ENCODE measurements at regions not wholly inside any gene's neighbourhood (a gene's known extent, or its start where the extent isn't known, plus 50 kb on each side); places are given as distances from the start of the nearest gene placed in this dataset.

DNA sequence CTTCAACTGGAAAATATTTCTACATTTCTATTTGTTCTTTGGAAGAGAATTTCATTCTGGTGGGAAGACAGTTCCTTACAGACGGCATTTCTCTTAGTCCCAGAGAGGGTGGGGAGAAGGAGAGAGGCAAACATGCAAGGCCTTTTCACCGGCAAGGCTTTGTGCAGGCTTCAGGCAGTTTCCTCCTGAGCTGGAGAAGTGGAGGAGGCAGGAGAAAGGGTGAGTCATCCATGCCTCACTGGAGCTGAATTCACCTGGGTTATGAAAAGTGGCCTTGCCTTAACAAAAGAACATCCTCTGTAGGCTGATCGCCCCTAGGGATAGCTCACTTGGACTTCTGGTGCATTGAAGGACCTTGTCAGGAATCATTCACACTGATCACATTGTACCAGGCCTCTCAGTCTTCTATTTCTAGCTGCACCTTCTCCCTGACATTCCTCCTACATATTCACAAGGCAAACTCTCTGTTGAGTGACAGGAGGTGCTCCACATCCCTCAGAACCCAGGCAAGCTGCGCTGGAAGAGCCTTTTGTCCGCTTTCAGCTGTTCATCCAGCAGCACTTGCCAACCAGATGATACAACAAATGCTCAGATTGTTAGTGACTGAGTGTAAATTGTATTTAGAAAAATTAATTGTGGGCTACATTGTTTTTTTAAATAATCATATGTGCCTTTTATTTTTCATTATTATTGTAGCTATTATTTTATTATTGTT, 796.1 kb downstream of the DCDC2C start:
- TF ChIP-seq, protein P1, sequence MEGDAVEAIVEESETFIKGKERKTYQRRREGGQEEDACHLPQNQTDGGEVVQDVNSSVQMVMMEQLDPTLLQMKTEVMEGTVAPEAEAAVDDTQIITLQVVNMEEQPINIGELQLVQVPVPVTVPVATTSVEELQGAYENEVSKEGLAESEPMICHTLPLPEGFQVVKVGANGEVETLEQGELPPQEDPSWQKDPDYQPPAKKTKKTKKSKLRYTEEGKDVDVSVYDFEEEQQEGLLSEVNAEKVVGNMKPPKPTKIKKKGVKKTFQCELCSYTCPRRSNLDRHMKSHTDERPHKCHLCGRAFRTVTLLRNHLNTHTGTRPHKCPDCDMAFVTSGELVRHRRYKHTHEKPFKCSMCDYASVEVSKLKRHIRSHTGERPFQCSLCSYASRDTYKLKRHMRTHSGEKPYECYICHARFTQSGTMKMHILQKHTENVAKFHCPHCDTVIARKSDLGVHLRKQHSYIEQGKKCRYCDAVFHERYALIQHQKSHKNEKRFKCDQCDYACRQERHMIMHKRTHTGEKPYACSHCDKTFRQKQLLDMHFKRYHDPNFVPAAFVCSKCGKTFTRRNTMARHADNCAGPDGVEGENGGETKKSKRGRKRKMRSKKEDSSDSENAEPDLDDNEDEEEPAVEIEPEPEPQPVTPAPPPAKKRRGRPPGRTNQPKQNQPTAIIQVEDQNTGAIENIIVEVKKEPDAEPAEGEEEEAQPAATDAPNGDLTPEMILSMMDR (IDR thresholded peaks at IDR 0.05; ENCODE audit: low read depth, low read length) = no peak
- no peak for DNase-seq
- Histone ChIP-seq H3K4me3 (ENCODE audit: low read depth, low read length) (no peak overlapping the region), H3K9me3 (ENCODE audit: severe bottlenecking) (no peaks in the 10 kb centered on the region), H3K27ac (no peak overlapping the region), H3K36me3 (no peaks in the 10 kb centered on the region), H3K27me3 (ENCODE audit: insufficient read depth, low read depth, severe bottlenecking) (no peaks in the 10 kb centered on the region)

DNA sequence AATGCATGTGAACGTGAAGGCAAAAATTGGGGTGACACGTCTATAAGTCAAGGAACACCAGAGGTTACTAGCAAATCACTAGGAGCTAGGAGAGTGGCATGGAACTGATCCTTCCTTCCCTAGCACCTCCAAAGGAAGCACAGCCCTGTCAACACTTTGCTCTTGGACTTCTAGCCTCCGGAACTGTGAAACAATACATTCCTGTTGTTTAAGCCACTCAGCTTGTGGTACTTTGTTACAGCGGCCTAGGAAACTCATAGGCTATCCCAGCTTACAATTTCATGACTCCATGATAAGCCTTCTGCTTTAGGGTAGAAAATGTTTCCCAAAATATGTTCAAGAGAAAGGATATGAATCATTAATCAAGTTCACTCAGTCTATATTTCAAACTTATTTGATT, 798.1 kb downstream of the DCDC2C start:
- no peak overlapping the region for H3K4me3 ChIP-seq (ENCODE audit: low read depth, low read length)
- H3K27ac ChIP-seq = no peak overlapping the region
- H3K9me3 ChIP-seq (ENCODE audit: severe bottlenecking) = no peaks in the 10 kb centered on the region
- no peaks in the 10 kb centered on the region for H3K27me3 ChIP-seq (ENCODE audit: insufficient read depth, low read depth, severe bottlenecking)
- no peak for DNase-seq
- H3K36me3 ChIP-seq = no peaks in the 10 kb centered on the region
- TF ChIP-seq, protein P1 (IDR thresholded peaks at IDR 0.05; ENCODE audit: low read depth, low read length) = no peak

DNA sequence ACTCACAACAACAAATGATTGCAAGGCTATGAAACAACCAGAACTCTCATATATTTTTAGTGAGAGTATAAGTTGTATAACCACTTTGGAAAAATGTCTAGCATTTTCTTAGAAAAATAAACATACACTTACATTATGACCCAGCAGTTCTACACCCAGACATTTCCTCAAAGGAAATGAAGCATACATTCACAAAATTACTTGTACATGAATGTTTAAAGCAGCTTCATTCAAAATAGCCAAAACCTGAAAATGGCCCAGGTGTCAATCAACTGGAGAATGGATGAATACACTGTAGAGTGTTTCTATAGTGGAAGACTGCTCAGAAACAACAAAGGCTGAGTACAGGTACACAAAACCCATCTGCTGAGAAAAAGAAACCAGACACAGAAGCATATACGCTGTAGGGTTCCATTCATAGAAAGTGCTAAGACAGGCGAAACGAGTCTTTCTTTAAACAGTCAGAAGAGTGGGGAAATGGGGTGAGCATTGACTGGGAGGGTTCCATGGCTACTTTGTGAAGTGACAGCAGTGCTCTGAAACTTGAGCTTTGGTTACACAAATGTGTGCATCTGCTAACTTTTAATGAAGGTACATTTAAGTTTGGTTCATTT, 799.0 kb downstream of the DCDC2C start:
- Histone ChIP-seq H3K4me3 (ENCODE audit: low read depth, low read length) (no peak overlapping the region), H3K27me3 (ENCODE audit: insufficient read depth, low read depth, severe bottlenecking) (no peaks in the 10 kb centered on the region), H3K27ac (no peak overlapping the region), H3K9me3 (ENCODE audit: severe bottlenecking) (no peaks in the 10 kb centered on the region), H3K36me3 (no peaks in the 10 kb centered on the region)
- TF ChIP-seq, protein P1 (IDR thresholded peaks at IDR 0.05; ENCODE audit: low read depth, low read length) = no peak
- no peak for DNase-seq

DNA sequence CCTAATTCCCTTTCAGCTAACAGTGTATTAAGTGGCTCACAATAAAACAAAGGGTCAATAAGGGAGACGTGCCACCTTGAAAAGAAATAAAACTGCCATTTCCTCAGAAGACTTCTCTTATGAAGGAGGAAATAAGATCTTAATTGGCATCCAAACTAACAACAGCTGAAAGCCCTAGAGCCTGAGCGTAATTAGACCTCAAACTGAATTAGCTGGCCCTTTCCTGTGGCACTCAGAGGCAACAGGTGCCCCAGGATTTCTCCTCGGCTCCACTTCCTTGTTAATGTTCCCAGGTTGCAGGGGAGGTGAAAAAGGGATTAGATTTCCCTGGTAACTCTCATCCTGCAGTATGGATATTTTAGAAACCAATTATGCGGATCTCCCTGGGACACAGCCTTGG, 804.3 kb downstream of the DCDC2C start:
- DNase-seq = no peak
- no peaks in the 10 kb centered on the region for H3K9me3 ChIP-seq (ENCODE audit: severe bottlenecking)

DNA sequence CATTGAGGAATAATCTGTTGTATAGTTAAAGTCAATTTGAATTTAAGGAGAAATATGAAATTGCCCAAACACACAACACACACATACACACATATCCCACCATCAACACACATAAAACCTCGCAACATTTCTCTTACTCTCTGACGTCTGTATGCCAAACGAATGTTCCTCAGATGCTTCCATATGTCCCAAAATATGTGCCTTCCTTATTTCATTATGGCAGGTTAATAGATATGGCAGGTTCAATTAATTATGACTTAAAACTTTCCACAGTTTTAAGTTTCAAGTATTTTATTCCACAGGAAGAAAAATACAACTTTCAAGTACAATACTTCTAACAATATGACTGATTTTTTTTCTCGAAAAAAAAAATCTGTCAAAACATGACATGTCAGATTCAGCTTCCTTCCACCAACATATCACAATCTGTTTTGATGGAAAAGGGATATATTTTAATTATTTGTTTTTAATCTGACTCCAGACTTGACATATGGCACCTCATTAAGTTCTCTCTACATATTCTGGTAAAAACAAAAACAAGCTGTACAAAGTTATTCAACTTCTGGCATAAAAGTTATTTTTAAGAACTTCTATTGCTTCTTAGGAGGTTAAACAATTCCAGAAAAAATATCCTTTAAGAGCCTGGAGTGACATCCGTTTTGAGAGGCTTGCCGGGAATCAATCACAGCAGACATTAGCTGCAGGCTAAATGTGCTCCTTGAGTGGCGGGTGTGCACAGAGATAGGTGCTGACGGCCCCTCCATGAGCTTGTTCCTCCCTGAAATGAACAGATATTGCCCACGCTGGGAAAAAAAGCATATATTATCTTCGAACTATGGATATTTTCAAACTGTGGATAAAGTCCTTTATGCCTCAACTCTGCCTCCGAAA, 812.7 kb downstream of the DCDC2C start:
- no peaks in the 10 kb centered on the region for H3K36me3 ChIP-seq
- H3K9me3 ChIP-seq (ENCODE audit: severe bottlenecking) = no peaks in the 10 kb centered on the region
- no peak overlapping the region for H3K27ac ChIP-seq
- DNase-seq = no peak
- no peaks in the 10 kb centered on the region for H3K27me3 ChIP-seq (ENCODE audit: insufficient read depth, low read depth, severe bottlenecking)
- TF ChIP-seq, protein P1 (IDR thresholded peaks at IDR 0.05; ENCODE audit: low read depth, low read length) = no peak
- H3K4me3 ChIP-seq (ENCODE audit: low read depth, low read length) = no peak overlapping the region

More for the DNA sequence above, 804.3 kb downstream of the DCDC2C start:
- Histone ChIP-seq H3K4me3 (ENCODE audit: low read depth, low read length) (no peak overlapping the region), H3K36me3 (no peaks in the 10 kb centered on the region), H3K27me3 (ENCODE audit: insufficient read depth, low read depth, severe bottlenecking) (no peaks in the 10 kb centered on the region), H3K27ac (no peak overlapping the region)
- TF ChIP-seq, protein P1 (IDR thresholded peaks at IDR 0.05; ENCODE audit: low read depth, low read length) = no peak

All from WERI-Rb-1 (cell line).